Activated B cell treated with CpG ODN at 0.5 μM for 24 hours (primary cell): ENCODE measurements at regions not wholly inside any gene's neighbourhood (a gene's known extent, or its start where the extent isn't known, plus 50 kb on each side); places are given as distances from the start of the nearest gene placed in this dataset.

Experiments
- ATAC-seq: fragments of 200-7000 bp; cut with Tn5 transposase; one replicate; pipeline ENCODE4 v1.10.0; 2021; ENCODE audit warnings: low read depth, mild to moderate bottlenecking, moderate library complexity
- CTCF ChIA-PET: fragments of 350-600 bp; sonication (Branson Sonifier 250); formaldehyde crosslinking; loops from one replicate; lab custom pipeline; 2021; ENCODE audit warnings: antibody characterized with exemption; lab: Charles Lee
- POLR2A ChIA-PET: fragments of 350-600 bp; sonication (Branson Sonifier 250); formaldehyde crosslinking; loops from one replicate; lab custom pipeline; 2021; ENCODE audit warnings: antibody characterized with exemption; lab: Charles Lee
- DNase-seq: peaks from one replicate; pipeline ENCODE4 v3.0.0; 2022
- H3K27ac Mint-ChIP-seq: one replicate; pipeline ENCODE4 v1.8.0; 2020; ENCODE audit warnings: mixed read lengths
- H3K27me3 Mint-ChIP-seq: one replicate; pipeline ENCODE4 v1.8.0; 2021; ENCODE audit warnings: mixed read lengths
- H3K36me3 Mint-ChIP-seq: one replicate; pipeline ENCODE4 v1.8.0; 2021; ENCODE audit warnings: low read depth, mixed read lengths
- H3K4me1 Mint-ChIP-seq: one replicate; pipeline ENCODE4 v1.8.0; 2021; ENCODE audit warnings: mixed read lengths
- H3K4me3 Mint-ChIP-seq: one replicate; pipeline ENCODE4 v1.8.0; 2020; ENCODE audit warnings: mild to moderate bottlenecking, mixed read lengths
- H3K9me3 Mint-ChIP-seq: one replicate; pipeline ENCODE4 v1.8.0; 2020; ENCODE audit warnings: mixed read lengths
- intact Hi-C: fragments of 100-400 bp; cut with micrococcal nuclease; formaldehyde crosslinking; loops from one replicate; pipeline ENCODE4 v1.15.1; 2024
- TF ChIP-seq, protein P1 (sequence below): fragments of 200-600 bp; IDR thresholded peaks from one replicate; pipeline ENCODE4 v1.8.0; 2022; ENCODE audit warnings: antibody characterized with exemption, mild to moderate bottlenecking

DNA sequence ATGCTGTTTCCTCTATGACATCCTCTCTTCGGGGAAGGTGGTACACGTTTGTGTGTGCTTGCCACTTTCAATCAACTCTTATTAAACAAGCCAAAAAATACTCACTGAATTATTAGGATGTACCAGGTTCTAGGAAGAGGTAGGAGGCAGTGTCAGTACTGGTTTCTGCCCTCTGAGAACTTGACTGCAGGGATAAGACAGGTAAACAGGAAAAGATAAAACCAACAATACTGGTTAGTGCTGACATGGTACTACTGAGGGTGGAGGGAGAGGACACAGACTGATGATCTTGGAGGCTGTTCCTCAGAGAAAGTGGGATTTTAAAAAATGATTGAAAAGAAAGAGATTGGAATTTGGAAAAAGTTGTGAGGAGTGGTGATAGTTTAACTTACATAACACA, 295.2 kb upstream of the PWP1 start:
- no peak overlapping the region for H3K27ac Mint-ChIP-seq
- no peaks in the 10 kb centered on the region for H3K9me3 Mint-ChIP-seq
- H3K4me3 Mint-ChIP-seq, result no peak overlapping the region
- DNase-seq (no peak), ATAC-seq (no peak)
- intact Hi-C loops, result no loop called here
- ChIA-PET CTCF (no interaction called here), POLR2A (no interaction called here)
- H3K4me1 Mint-ChIP-seq, result no peaks in the 10 kb centered on the region
- H3K27me3 Mint-ChIP-seq, result no peaks in the 10 kb centered on the region
- no peaks in the 10 kb centered on the region for H3K36me3 Mint-ChIP-seq
- TF ChIP-seq, protein P1, sequence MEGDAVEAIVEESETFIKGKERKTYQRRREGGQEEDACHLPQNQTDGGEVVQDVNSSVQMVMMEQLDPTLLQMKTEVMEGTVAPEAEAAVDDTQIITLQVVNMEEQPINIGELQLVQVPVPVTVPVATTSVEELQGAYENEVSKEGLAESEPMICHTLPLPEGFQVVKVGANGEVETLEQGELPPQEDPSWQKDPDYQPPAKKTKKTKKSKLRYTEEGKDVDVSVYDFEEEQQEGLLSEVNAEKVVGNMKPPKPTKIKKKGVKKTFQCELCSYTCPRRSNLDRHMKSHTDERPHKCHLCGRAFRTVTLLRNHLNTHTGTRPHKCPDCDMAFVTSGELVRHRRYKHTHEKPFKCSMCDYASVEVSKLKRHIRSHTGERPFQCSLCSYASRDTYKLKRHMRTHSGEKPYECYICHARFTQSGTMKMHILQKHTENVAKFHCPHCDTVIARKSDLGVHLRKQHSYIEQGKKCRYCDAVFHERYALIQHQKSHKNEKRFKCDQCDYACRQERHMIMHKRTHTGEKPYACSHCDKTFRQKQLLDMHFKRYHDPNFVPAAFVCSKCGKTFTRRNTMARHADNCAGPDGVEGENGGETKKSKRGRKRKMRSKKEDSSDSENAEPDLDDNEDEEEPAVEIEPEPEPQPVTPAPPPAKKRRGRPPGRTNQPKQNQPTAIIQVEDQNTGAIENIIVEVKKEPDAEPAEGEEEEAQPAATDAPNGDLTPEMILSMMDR, result no peak

DNA sequence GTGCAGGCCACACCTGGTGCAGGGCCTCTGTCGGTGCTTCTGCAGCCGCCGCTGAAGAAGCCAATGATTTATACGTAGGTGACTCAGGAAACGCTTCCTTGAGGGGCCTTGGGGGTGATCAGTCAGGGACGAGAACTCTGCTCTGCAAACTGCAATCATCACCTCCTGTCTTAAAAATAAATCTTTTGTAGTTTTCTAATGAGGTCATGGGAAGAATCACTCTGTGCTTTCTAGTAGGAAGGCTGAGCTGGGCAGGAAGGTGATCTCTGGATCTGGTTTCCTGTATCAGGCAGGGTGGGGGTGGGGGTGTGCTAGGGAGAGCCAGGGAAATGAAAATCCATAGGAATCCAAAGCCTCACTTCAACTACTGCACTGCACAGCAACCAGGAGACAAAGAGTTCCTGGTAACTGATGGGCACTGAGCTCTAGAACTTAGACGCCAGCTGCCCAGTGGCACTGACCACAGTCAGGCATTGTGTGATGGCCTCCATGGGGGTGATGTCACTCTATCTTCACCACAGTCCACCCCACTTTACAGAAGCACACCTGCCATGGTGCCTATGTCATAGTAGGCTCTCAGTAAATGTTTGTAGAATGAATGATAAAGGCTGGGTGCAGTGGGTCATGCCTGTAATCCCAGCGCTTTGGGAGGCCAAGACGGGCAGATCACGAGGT, 292.4 kb upstream of the PWP1 start:
- no peak for ATAC-seq
- H3K4me3 Mint-ChIP-seq, result no peak overlapping the region
- H3K9me3 Mint-ChIP-seq, result no peaks in the 10 kb centered on the region
- CTCF ChIA-PET, result no interaction called here
- no peaks in the 10 kb centered on the region for H3K4me1 Mint-ChIP-seq
- intact Hi-C loops, result no loop called here
- TF ChIP-seq, protein P1, result no peak
- no peak overlapping the region for H3K27ac Mint-ChIP-seq
- DNase-seq, result no peak
- POLR2A ChIA-PET, result no interaction called here
- H3K36me3 Mint-ChIP-seq, result no peaks in the 10 kb centered on the region
- H3K27me3 Mint-ChIP-seq, result no peaks in the 10 kb centered on the region

DNA sequence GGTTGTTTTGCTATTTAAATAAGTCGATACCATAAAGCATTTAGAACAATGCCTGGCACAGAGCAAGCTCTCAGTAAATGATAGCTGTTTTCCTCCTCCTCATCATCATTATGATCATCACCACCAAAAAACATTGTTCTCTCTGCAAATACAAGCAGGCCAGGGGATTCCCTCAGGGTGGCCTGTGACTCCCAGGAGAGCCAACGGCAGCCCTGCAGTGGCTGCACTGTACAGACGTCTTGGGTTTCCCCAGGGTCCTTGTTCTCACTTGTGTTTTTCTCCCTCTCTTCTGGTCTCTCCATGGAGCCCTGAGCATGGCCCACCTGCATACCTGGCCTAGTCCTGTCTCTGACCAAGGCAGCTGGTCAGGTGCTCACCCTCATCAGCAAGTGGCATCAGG, 290.9 kb upstream of the PWP1 start:
- no peak overlapping the region for H3K27ac Mint-ChIP-seq
- DNase-seq, result no peak
- no peak overlapping the region for H3K4me3 Mint-ChIP-seq
- no peaks in the 10 kb centered on the region for H3K4me1 Mint-ChIP-seq
- no peaks in the 10 kb centered on the region for H3K9me3 Mint-ChIP-seq
- TF ChIP-seq, protein P1, result no peak
- POLR2A ChIA-PET, result no interaction called here
- CTCF ChIA-PET, result no interaction called here
- peak; percentile 14 for ATAC-seq
- no peaks in the 10 kb centered on the region for H3K36me3 Mint-ChIP-seq
- intact Hi-C loops, result no loop called here
- H3K27me3 Mint-ChIP-seq, result no peaks in the 10 kb centered on the region

DNA sequence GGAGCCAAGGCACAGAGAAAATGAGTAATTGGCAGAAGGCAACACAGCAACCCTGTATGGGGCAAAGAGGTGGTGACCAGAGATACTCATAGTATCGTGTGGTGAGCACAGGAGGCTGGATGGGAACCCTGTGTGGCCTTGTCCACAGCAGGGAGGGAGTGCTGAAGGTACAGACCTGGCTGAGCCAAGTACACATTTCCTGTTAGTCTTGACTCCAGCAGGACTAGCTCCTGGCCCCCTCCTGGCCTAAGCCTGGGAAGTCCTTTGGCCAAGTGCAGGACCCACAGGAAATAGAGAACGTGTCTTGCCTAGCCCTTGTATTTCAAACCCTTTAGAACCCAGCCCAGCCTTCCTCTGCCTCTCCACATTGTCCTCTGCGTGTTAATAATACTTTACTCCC, 289.8 kb upstream of the PWP1 start:
- ATAC-seq, result no peak
- DNase-seq, result no peak
- no peak overlapping the region for H3K27ac Mint-ChIP-seq
- TF ChIP-seq, protein P1, result no peak
- intact Hi-C loops, result no loop called here
- H3K4me1 Mint-ChIP-seq, result no peaks in the 10 kb centered on the region
- CTCF ChIA-PET, result no interaction called here
- H3K4me3 Mint-ChIP-seq, result no peak overlapping the region
- POLR2A ChIA-PET, result no interaction called here
- no peaks in the 10 kb centered on the region for H3K36me3 Mint-ChIP-seq
- no peaks in the 10 kb centered on the region for H3K27me3 Mint-ChIP-seq
- no peaks in the 10 kb centered on the region for H3K9me3 Mint-ChIP-seq

DNA sequence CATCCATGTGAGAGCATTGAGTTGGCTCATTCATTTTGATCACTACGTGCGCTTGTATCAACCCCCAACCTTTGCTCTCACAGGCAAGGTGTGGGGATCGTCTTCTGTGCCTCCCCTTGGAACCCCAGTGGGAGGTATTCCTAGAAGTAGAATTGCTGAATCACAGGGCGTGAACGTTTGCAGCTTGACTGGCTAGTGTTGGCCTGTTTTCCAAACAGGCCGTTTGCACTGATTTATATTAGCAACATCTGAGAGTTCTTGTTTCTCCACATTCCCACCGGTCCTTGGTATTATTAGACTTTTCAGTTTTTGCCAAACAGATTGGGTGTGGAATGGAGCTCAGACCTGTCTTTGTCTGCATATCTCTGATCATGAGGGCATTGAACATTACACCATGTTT, 288.6 kb upstream of the PWP1 start:
- POLR2A ChIA-PET, result no interaction called here
- CTCF ChIA-PET, result no interaction called here
- H3K9me3 Mint-ChIP-seq, result no peaks in the 10 kb centered on the region
- H3K4me1 Mint-ChIP-seq, result no peaks in the 10 kb centered on the region
- ATAC-seq, result no peak
- intact Hi-C loops, result no loop called here
- no peaks in the 10 kb centered on the region for H3K36me3 Mint-ChIP-seq
- H3K27ac Mint-ChIP-seq, result no peak overlapping the region
- H3K27me3 Mint-ChIP-seq, result no peaks in the 10 kb centered on the region
- TF ChIP-seq, protein P1, result no peak
- no peak overlapping the region for H3K4me3 Mint-ChIP-seq
- no peak for DNase-seq
